NCI-H345 treated with DMSO at 0.1 percent for 48 hours (cell line): ENCODE measurements at regions not wholly inside any gene's neighbourhood (a gene's known extent, or its start where the extent isn't known, plus 50 kb on each side); places are given as distances from the start of the nearest gene placed in this dataset.
A peak's percentile ranks its signal among the peaks of the same experiment; 100 is the strongest.

Source experiments
- DNase-seq: peaks from one replicate; lab custom pipeline; 2025; ENCODE audit not compliant: unreplicated experiment; lab: John Stamatoyannopoulos, UW

- DNase-seq, result no peak
Measured at GRCh38 chr15:99921101-99921500, 187.9 kb upstream of the LYSMD4 start.

- no peak for DNase-seq
Measured at GRCh38 chr15:99918072-99918471, 184.8 kb upstream of the LYSMD4 start.

- DNase-seq, result no peak
Measured at GRCh38 chr15:99917252-99917651, 184.0 kb upstream of the LYSMD4 start.

- no peak for DNase-seq
Measured at GRCh38 chr15:99916668-99917223, 183.5 kb upstream of the LYSMD4 start.

DNA sequence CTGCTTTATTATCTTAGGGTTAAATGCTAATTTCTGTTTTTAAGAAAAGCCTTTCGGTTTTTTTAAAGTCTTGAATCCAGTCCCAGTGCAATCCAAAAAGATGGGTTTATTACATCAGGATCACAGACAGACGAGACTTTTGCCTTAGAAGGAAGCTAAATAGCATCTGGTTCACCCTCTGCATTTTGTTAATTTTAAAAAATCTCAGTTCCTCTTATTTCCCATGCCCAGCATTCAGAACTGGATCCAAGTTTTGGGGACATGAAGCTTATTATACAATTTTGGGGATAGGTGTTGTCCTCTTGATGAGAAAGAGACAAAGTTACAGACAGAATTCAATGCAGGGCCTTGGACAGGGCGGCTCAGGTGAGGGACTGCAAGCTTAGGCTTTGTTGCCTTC, 181.5 kb upstream of the LYSMD4 start:
- DNase-seq, result no peak

- no peak for DNase-seq
Measured at GRCh38 chr15:99911816-99912215, 178.6 kb upstream of the LYSMD4 start.

DNA sequence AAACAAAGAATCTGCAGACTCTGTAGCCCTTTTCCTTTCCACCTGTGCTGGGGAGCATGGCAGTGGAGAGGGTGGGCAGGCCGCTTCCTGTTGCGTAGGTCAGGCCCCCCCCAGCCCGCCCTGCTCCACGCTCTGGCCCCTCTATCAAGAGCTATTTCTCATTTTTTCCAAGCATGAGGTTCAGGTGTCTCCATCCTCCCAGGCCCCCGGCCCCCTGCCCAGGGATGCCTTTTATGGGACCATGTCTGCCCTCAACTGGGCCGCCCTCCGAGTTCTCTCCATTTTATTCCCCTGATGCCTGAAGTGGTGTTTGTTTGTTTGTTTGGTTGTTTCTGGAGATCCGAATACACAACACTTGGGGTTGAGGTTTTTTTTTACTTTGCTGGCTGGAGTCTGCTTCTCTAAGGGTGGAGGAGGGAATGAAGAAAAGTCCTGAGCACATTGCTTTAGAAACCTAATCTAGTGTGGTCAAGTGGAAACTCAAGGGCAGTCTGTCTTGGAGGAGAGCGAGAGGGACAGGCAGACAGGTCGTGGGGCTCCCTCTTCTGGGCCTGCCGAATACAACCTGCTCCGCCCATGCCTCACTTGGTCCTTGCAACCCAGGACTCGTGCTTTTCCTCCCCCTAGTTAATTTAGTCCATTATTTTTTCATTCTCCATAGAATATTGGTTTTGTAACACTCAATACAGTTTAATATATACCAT, 176.5 kb upstream of the LYSMD4 start:
- no peak for DNase-seq

GRCh38 chr15:99907698-99908097, 174.5 kb upstream of the LYSMD4 start:
- no peak for DNase-seq

DNA sequence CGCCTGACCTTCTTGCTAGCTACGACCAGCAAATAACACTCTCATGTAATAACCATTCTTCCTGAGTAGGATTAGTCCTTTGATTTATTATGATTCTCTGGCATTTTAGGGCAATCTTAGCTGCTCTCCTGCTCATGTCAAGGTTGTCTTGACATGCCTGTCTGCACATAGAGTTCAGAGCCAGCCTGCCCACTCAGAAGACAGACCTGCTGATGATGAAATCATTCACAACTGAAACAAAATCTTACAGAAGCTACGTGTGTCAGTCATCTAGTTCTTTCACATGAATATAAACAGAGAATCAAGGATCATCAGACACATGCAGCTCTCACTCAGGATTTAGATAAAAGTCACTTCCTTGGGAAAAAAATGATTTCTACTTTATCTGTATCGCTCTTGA, 173.6 kb upstream of the LYSMD4 start:
- no peak for DNase-seq

GRCh38 chr15:99906311-99906710, 173.1 kb upstream of the LYSMD4 start:
- DNase-seq, result no peak

- no peak for DNase-seq
Measured at GRCh38 chr15:99902248-99902928, 169.2 kb upstream of the LYSMD4 start.

DNA sequence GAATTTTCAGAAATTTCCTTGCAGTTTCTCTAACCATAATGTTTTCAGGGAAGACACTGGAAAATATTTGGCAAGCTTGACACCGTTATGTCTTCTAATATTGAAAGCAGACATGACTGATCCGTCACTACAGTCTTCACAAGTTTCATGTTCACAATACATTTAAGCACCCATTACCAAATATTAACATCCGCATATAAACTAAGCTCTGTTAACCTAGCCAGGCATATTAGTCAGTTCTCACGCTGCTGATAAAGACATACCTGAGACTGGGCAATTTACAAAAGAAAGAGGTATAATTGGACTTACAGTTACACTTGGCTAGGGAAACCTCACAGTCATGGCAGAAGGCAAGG, 162.7 kb upstream of the LYSMD4 start:
- DNase-seq, result no peak

DNA sequence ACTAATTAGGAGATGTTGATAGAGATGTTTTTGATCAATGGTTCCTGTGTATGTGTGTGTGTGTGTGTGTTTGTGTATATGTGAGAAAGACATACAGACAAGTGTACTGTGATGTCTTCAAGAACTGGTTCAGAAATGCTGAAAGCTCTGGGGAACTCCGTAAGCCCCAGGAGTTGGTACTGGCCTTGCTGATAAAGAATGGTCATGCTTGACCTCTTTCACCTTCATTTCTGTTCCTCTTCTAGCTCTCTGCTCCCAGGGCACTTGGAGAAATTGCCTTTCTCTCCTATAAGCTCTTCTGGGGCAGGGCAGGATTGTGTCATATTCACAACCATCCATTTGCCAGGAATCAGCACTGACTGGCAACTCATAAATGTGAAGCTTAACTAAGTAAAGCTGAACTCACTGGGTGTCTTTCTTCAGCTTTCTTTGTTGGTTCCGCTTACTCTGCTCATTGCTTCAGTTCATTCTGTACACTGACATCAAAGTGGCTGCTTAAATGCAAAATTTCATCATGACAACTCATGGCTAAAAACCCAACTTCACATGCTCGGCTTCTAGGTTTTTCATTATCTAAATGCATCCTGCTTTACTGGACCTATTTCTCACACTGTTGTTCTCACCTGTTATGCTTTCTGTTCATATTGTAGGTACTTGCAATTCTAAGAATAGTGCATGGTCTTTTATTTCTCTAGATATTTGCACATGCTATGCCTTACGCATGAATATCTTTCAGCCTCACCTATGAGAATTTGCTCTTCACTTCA, 162.1 kb upstream of the LYSMD4 start:
- DNase-seq, result no peak

DNA sequence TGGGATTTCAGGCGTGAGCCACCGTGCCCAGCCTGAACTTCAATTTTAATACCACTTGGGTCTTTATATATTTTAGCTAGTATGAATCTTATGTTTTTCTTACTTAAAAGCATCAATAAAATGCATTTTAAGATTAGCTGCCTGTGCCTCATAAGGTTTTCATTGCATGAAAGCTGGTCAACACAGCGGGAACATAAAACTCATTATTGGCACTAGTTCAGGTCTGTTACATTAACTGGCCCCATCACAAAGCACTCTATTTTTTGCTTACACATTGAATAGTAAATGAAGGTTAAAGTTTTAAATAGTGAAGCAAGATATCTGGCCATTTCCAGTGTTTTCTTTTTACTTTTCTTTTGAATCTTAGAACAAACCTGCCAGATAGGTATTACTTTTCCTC, 145.6 kb upstream of the LYSMD4 start:
- DNase-seq, result no peak

DNA sequence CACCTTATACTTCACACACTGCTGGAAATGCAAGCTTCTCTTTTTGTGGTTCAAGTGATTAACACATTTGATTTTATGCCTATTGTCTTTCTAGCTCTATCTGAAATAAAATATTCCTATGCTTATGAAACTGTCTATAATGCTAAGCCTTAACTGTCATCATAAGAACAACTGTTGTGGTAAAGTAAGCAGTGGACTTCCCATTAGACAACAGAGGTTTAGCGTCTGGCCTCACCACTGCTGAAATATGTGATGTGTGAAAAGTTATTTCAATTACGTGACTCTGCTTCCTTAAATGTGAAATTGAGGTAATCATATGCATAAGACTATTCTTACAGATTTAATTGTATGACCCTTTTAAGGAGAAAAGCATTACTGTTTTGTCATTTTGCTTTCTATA, 140.2 kb upstream of the LYSMD4 start:
- DNase-seq, result no peak

DNA sequence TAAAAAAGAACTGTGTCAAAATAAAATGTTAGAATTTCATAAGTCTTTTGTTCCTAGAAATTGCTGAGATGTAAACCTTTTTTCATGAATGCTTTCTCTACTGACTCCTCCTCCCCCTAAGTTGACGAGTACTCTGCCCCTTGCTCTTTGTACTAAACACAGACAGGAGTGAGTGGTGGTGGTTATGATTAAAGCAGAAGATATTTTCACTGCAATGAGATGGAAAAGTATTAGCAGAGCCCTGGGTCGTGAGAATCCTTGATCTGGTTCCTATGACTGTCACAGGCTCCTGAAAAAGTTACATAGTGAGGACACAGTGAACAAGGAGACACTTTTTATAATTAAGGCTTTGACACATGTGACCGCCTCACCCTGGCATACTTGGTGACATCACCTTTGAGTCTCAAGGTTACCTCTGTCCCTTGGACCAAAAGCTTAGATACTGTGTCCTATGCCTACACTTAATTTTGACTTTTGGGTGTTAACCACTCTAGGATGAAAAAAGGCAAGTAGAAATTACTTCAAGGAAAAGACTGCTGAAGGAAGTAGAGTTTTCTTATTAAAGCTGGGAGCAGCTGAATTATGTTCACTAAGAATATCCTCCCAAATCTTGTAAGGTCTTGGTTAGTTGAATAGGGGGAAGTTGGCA, 130.4 kb upstream of the LYSMD4 start:
- DNase-seq, result no peak

GRCh38 chr15:99857836-99858235, 124.6 kb upstream of the LYSMD4 start:
- peak; percentile 1 for DNase-seq

- DNase-seq, result no peak
Measured at GRCh38 chr15:99850517-99850916, 117.3 kb upstream of the LYSMD4 start.

GRCh38 chr15:99845009-99845408, 111.8 kb upstream of the LYSMD4 start:
- no peak for DNase-seq

DNA sequence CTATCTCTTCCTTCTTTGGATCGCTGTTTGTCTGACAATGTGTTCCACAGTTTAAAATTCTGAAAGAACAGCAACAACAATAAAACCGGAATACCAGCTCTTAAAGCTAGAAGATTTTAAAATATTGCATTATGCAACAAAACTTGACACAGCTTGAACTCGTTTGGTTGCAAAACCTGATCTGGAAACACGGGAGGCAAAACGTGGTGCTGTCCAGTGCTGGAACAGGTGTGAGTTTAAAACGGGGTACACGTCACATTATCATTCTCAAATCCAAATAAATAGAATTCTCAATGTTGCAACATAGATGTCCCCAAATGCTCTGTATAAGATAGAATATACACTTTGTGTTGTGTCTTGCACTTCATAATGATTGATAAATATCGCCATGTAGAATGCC, 110.9 kb upstream of the LYSMD4 start:
- no peak for DNase-seq

DNA sequence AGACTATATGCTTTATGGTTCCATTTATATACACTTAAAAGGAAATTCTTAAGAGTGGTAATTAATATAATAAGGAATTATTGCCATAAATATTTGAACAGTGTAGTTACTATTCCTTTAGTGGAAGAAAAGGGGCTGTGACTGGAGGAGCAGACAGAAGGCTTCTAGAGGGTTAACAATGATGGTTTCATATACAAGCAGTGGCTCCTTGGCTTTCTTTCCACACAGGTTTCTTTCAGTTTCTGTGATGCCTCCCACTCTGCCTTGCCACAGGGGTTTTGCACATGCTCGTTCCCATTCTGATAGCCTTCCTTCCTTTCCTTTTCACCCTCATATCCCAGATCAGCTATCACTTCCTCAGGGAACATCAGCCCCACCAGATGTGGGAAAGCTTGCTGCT, 108.8 kb upstream of the LYSMD4 start:
- DNase-seq, result no peak
